Right lobe of liver (tissue), 4 donors: ENCODE measurements at regions not wholly inside any gene's neighbourhood (a gene's known extent, or its start where the extent isn't known, plus 50 kb on each side); places are given as distances from the start of the nearest gene placed in this dataset.

ENCODE experiments used
- POLR2A ChIP-seq: fragments of 450-650 bp; IDR thresholded peaks from one replicate; pipeline ENCODE4 v1.6.1; 2017; ENCODE audit warnings: antibody characterized with exemption, mild to moderate bottlenecking
- TF ChIP-seq, protein P1 (sequence below), 4 donors: fragments of 200-600 bp in 3 of 4; fragments of 450-650 bp in 1 of 4; IDR thresholded peaks; one replicate each; pipeline versions ENCODE4 v1.5.1 to v1.8.0; 2016 to 2022; ENCODE audit warnings: antibody characterized with exemption in 4 of 4, mild to moderate bottlenecking in 2 of 4
- donor health status: DM: no; HTN: no; CAD: no.
- donor health status: DM: no; HTN: no; CAD: no.
- donor health status: DM: no; HTN: yes; CAD: no.

- TF ChIP-seq, protein P1, sequence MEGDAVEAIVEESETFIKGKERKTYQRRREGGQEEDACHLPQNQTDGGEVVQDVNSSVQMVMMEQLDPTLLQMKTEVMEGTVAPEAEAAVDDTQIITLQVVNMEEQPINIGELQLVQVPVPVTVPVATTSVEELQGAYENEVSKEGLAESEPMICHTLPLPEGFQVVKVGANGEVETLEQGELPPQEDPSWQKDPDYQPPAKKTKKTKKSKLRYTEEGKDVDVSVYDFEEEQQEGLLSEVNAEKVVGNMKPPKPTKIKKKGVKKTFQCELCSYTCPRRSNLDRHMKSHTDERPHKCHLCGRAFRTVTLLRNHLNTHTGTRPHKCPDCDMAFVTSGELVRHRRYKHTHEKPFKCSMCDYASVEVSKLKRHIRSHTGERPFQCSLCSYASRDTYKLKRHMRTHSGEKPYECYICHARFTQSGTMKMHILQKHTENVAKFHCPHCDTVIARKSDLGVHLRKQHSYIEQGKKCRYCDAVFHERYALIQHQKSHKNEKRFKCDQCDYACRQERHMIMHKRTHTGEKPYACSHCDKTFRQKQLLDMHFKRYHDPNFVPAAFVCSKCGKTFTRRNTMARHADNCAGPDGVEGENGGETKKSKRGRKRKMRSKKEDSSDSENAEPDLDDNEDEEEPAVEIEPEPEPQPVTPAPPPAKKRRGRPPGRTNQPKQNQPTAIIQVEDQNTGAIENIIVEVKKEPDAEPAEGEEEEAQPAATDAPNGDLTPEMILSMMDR (IDR thresholded peaks at IDR 0.05): no peak
- no peak for TF ChIP-seq POLR2A
These were observed 65.4 kb upstream of the CHST9 start for GRCh38 chr18:27250471-27250870.
